Spinal cord (tissue), 10 donors: ENCODE measurements at regions not wholly inside any gene's neighbourhood (a gene's known extent, or its start where the extent isn't known, plus 50 kb on each side); places are given as distances from the start of the nearest gene placed in this dataset. TPM values are rescaled to one million over a fixed set of nuclear protein-coding genes. Genes with fewer than 3 reads are reported as not detected.
"Not testable (repeated sequence)": the region's sequence is repeated elsewhere in the genome, so short reads cannot be mapped to it uniquely, and the experiment has no call there.

Source experiments
- DNase-seq, 6 donors: peaks; one replicate each; pipeline versions ENCODE4 v3.0.0 to v3.0.0-alpha.2; 2013 to 2015; ENCODE audit warnings: low spot score in 6 of 6, low read depth in 4 of 6
- H3K27ac ChIP-seq: one replicate; pipeline ENCODE4 v1.5.1; 2013; ENCODE audit warnings: low read depth, low read length, control low read depth
- H3K27me3 ChIP-seq: one replicate; pipeline ENCODE4 v1.6.1; 2013; ENCODE audit warnings: low read length; ENCODE audit not compliant: control insufficient read depth, insufficient read depth
- H3K36me3 ChIP-seq: one replicate; pipeline ENCODE4 v1.6.1; 2013; ENCODE audit warnings: low read length; ENCODE audit not compliant: control insufficient read depth, insufficient read depth
- H3K4me1 ChIP-seq: one replicate; pipeline ENCODE4 v1.6.1; 2013; ENCODE audit warnings: low read length; ENCODE audit not compliant: control insufficient read depth, insufficient read depth
- H3K4me3 ChIP-seq: one replicate; pipeline ENCODE4 v1.5.1; 2013; ENCODE audit warnings: low read depth, low read length, control low read depth
- H3K9me3 ChIP-seq: one replicate; pipeline ENCODE4 v1.6.1; 2013; ENCODE audit warnings: low read length; ENCODE audit not compliant: control insufficient read depth, insufficient read depth
- WGBS: methylation state at CpG from one replicate; pipeline ENCODE4 v1.1.5; 2013; ENCODE audit warnings: missing lambda C conversion rate; ENCODE audit not compliant: insufficient coverage; 5-methylcytosine and 5-hydroxymethylcytosine counted together
- small RNA-seq: library from RNA; depleted of rRNA; stranded (forward); fragments of <200 nt; gene quantifications from one replicate; pipeline ENCODE3, GENCODE V24; 2014; ENCODE audit warnings: low replicate concordance
- donor health status: healthy.

DNA sequence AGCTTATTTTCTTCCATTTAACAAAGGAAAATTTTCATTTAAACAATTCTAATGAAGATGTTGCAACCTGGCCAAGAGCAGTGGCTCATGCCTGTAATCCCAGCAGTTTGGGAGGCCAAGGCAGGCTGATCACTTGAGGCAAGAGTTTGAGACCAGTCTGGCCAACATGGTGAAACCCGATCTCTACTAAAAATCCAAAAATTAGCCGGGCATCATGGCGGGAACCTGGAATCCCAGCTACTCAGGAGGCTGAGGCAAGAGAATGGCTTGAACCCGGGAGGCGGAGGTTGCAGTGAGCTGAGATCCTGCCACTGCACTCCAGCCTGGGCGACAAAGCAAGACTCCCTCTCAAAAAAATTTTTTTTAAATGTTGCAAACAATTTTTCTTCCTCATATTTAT, 4748.8 kb upstream of the OR11H1 start:
- not testable (repeated sequence) for H3K4me1 ChIP-seq, DNase-seq, H3K4me3 ChIP-seq, H3K27me3 ChIP-seq, H3K27ac ChIP-seq, H3K36me3 ChIP-seq
- H3K9me3 ChIP-seq: peaks cover 15% of the 10 kb centered on the region
- 54% methylated on average over 5 of the region's 6 CpGs for WGBS

DNA sequence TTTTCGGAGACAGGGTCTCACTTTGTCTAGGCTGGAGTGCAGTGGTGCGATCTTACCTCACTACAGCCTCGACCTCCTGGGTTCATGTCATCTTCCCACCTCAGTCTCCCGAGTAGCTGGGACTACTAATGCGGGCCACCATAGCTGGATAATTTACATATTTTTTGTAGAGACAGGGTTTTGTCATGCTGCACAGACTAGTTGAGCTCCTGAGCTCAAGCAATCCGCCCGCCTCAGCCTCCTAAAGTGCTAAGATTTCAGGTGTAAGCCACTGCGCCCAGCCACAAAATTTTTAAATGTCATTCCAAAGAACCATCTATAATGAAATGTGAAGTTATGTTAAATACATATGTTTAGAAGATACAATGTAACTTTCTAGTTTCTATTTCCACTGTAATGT, 4747.7 kb upstream of the OR11H1 start:
- peaks cover 15% of the 10 kb centered on the region for H3K9me3 ChIP-seq
- no peak overlapping the region for H3K27ac ChIP-seq
- 57% methylated on average over 7 of the region's 8 CpGs for WGBS
- no peak overlapping the region for H3K4me3 ChIP-seq
- no peaks in the 10 kb centered on the region for H3K27me3 ChIP-seq
- DNase-seq: no peak
- H3K36me3 ChIP-seq: no peaks in the 10 kb centered on the region
- no peaks in the 10 kb centered on the region for H3K4me1 ChIP-seq

DNA sequence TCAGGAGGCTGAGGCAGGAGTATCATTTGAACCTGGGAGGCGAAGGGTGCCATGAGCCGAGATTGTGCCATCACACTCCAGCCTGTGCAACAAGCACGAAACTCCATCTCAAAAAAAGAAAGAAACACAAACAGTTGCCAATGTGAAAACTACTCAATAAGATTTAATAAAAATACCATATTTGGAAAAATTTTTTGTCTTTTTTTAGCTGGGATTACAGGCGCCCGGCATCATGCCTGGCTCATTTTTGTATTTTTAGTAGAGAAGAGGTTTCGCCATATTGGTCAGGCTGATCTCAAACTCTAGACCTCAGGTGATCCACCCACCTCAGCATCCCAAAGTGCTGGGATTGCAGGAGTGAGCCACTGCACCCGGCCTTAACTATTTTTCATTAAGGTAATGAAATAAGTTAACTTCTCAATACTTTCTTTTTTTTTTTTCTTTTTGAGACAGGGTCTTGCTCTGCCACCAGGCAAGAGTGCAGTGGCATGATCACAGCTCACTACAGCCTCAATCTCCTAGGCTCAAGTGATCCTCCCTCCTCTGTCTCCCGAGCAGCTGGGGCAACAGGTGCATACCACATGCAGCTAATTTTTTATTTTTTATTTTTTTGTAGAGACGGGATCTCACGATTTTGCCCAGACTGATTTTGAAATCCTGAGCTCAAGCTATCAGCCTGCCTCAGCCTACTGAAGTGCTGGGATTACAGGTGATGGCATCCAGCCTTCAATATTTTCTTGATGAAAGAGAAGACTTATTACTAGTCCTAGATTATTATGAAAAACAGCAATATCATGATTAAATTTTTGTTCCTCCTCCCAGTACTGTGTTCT, 4746.2 kb upstream of the OR11H1 start:
- no peaks in the 10 kb centered on the region for H3K4me1 ChIP-seq
- H3K9me3 ChIP-seq: peaks cover 15% of the 10 kb centered on the region
- DNase-seq: no peak
- no peaks in the 10 kb centered on the region for H3K36me3 ChIP-seq
- no peaks in the 10 kb centered on the region for H3K27me3 ChIP-seq
- no peak overlapping the region for H3K27ac ChIP-seq
- no peak overlapping the region for H3K4me3 ChIP-seq
- 80% methylated on average over 8 of the region's 10 CpGs for WGBS

Small RNAs in the stretch of these regions (small RNA-seq; reads per million reads assigned to genes)
- not detected for gene RF00004
